ENCODE measurements at regions not wholly inside any gene's neighbourhood (a gene's known extent, or its start where the extent isn't known, plus 50 kb on each side); places are given as distances from the start of the nearest gene placed in this dataset.

GRCh38 chr5:10073441-10074104 is 176.1 kb downstream of the ATPSCKMT start:
- ChIA-PET CTCF (interaction anchor here (0.6 to 0.8 kb wide), 2 partner anchors 70 to 1845 kb away, joined by 4 read pairs; no protein-coding TSS in a partner anchor), POLR2A (no interaction called here)
- TF ChIP-seq CTCF (IDR thresholded peaks at IDR 0.05; ENCODE audit: unreplicated experiment): no peak
- no peaks in the 10 kb centered on the region for H3K36me3 Mint-ChIP-seq (ENCODE audit: insufficient read depth, unreplicated experiment)
- peaks cover 23% of the 10 kb centered on the region for H3K27me3 Mint-ChIP-seq (ENCODE audit: insufficient read depth, unreplicated experiment)
- no TSS peak for BruUV-seq (replicated peaks)
- no peak overlapping the region for H3K4me3 Mint-ChIP-seq (ENCODE audit: unreplicated experiment)
- H3K4me1 Mint-ChIP-seq (ENCODE audit: insufficient read depth, unreplicated experiment): no peaks in the 10 kb centered on the region
- DNase-seq (ENCODE audit: unreplicated experiment): no peak
- H3K27ac Mint-ChIP-seq (ENCODE audit: low read depth, unreplicated experiment): no peak overlapping the region
- H3K9me3 Mint-ChIP-seq (ENCODE audit: unreplicated experiment): no peaks in the 10 kb centered on the region
- intact Hi-C loops (cut with micrococcal nuclease): no loop called here

GRCh38 chr5:10069637-10070313 is 179.9 kb downstream of the ATPSCKMT start:
- Mint-ChIP-seq H3K4me3 (ENCODE audit: unreplicated experiment) (no peak overlapping the region), H3K9me3 (ENCODE audit: unreplicated experiment) (no peaks in the 10 kb centered on the region), H3K27me3 (ENCODE audit: insufficient read depth, unreplicated experiment) (no peaks in the 10 kb centered on the region), H3K27ac (ENCODE audit: low read depth, unreplicated experiment) (no peak overlapping the region), H3K4me1 (ENCODE audit: insufficient read depth, unreplicated experiment) (no peaks in the 10 kb centered on the region), H3K36me3 (ENCODE audit: insufficient read depth, unreplicated experiment) (no peaks in the 10 kb centered on the region)
- no peak for TF ChIP-seq CTCF (IDR thresholded peaks at IDR 0.05; ENCODE audit: unreplicated experiment)
- DNase-seq (ENCODE audit: unreplicated experiment): no peak
- intact Hi-C loops (cut with micrococcal nuclease): no loop called here
- ChIA-PET POLR2A (no interaction called here), CTCF (no interaction called here)
- BruUV-seq (replicated peaks): no TSS peak

GRCh38 chr5:10065428-10066000 is 184.2 kb downstream of the ATPSCKMT start:
- TF ChIP-seq CTCF (IDR thresholded peaks at IDR 0.05; ENCODE audit: unreplicated experiment): no peak
- no TSS peak for BruUV-seq (replicated peaks)
- Mint-ChIP-seq H3K27me3 (ENCODE audit: insufficient read depth, unreplicated experiment) (no peaks in the 10 kb centered on the region), H3K9me3 (ENCODE audit: unreplicated experiment) (no peaks in the 10 kb centered on the region), H3K36me3 (ENCODE audit: insufficient read depth, unreplicated experiment) (no peaks in the 10 kb centered on the region), H3K4me1 (ENCODE audit: insufficient read depth, unreplicated experiment) (no peaks in the 10 kb centered on the region), H3K27ac (ENCODE audit: low read depth, unreplicated experiment) (no peak overlapping the region), H3K4me3 (ENCODE audit: unreplicated experiment) (no peak overlapping the region)
- intact Hi-C loops (cut with micrococcal nuclease): no loop called here
- DNase-seq (ENCODE audit: unreplicated experiment): no peak
- ChIA-PET CTCF (interaction anchor here (0.7 kb wide), 1 partner anchor 9 kb away, joined by 3 read pairs; no protein-coding TSS in a partner anchor), POLR2A (no interaction called here)

- no TSS peak for BruUV-seq (replicated peaks)
- no peaks in the 10 kb centered on the region for H3K9me3 Mint-ChIP-seq (ENCODE audit: unreplicated experiment)
- ChIA-PET CTCF (no interaction called here), POLR2A (no interaction called here)
- no peaks in the 10 kb centered on the region for H3K27me3 Mint-ChIP-seq (ENCODE audit: insufficient read depth, unreplicated experiment)
- TF ChIP-seq CTCF (IDR thresholded peaks at IDR 0.05; ENCODE audit: unreplicated experiment): no peak
- H3K4me3 Mint-ChIP-seq (ENCODE audit: unreplicated experiment): no peak overlapping the region
- no peaks in the 10 kb centered on the region for H3K36me3 Mint-ChIP-seq (ENCODE audit: insufficient read depth, unreplicated experiment)
- no peaks in the 10 kb centered on the region for H3K4me1 Mint-ChIP-seq (ENCODE audit: insufficient read depth, unreplicated experiment)
- intact Hi-C loops (cut with micrococcal nuclease): no loop called here
- DNase-seq (ENCODE audit: unreplicated experiment): no peak
- H3K27ac Mint-ChIP-seq (ENCODE audit: low read depth, unreplicated experiment): no peak overlapping the region
These were observed 185.0 kb downstream of the ATPSCKMT start for GRCh38 chr5:10064546-10065195.

Data from MCF 10A (cell line).